ENCODE measurements at regions not wholly inside any gene's neighbourhood (a gene's known extent, or its start where the extent isn't known, plus 50 kb on each side); places are given as distances from the start of the nearest gene placed in this dataset.
"Not testable (repeated sequence)": the region's sequence is repeated elsewhere in the genome, so short reads cannot be mapped to it uniquely, and the experiment has no call there.

DNA sequence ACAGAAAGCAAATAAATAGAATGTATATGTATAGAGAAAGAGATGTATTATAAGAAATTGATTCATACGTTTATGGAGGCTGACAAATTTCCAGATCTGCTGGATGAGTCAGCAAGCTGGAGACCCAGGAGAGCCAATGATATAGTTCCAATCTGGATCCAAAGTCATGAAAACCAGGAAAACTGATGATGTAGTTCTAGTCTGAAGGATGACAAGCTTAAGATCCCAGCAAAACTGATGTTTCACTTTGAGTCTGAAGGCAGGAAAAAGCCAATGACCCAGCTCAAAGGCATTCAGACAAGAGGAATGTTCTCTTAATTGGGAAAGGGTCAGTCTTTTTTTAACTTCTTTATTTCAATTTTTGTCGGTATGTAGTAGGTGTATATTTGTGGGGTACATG is 102.6 kb downstream of the LHFPL1 start:
- DNase-seq (ENCODE audit: low read depth in 2 of 2) = peak; percentile 3 to 10

DNA sequence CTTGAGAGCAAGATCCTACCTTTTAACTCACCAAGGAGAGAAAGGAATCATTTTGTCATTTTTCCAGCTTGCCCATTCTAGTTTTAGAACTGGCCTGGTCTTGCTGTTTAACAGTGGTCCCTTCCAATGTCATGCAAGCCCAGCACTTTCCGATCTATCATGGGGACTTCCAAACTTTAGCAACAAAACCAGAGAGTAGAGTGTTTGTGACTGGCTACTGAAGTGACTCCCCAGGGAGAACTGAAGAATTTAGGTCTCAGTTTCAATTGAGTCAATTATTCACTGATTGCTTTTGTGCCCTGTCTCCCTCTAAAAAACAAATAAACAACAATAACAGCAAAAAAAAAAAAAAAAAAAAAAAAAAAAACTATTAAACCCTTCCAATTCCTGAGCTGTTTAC is 108.3 kb downstream of the LHFPL1 start:
- DNase-seq (ENCODE audit: low read depth in 2 of 2) = no peak

DNA sequence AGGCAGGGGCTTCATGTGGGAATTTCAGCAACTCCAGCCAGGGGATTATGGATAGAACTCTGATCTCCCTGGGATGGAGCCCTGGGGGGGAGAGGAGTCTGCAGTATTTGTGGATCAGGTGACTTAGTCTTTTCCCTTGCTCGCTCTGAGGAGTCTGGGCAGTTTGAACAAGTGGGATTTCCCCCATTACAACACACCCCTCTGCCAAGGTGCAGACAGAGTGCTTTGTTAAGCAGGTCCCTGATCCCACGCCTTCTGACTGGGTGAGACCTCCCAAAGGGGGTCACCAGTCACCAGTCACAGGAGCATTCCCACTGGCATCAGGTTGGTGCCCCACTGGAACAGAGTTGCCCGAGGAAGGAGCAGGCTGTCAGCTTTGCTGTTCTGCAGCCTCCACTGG is 123.9 kb downstream of the LHFPL1 start:
- DNase-seq (ENCODE audit: low read depth in 2 of 2) = no peak

DNA sequence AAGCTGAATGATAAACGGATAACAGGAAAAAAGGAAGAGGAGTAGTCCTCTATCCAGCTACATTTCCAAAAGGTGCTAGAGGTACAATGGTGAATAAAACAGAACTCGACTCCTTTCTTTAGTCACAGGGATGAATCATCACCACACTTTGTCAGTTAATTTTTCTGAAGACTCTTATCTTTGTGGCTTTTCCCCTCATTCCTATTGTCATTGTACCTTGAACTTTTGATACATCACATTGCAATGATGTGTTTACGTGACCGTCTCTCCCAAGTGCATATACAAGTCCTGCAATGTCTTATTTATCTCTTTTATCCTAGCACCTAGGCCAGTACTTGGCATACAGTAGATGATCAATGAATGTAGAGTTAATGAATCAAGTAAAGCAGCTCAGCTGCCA is 134.7 kb downstream of the LHFPL1 start:
- no peak for DNase-seq (ENCODE audit: low read depth in 2 of 2)

DNA sequence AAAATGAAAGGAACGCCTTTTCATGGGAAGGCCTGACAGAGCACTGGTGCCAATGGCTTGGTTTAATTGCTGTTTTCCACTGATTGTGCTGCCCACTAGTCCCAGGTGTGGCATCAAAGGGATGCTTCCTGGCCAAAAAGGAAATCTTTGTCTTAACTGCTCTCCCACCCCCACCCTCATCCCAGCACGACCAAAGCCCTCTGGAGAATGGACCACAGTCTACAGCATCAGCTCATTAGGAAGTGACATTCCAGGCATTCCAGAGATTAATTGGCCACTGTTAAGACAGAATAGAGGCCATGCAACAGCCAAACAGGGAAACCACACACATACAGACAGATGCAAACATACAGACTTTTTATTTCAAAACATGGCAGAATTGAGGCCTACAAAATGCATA is 143.2 kb downstream of the LHFPL1 start:
- no peak for DNase-seq (ENCODE audit: low read depth in 2 of 2)

DNA sequence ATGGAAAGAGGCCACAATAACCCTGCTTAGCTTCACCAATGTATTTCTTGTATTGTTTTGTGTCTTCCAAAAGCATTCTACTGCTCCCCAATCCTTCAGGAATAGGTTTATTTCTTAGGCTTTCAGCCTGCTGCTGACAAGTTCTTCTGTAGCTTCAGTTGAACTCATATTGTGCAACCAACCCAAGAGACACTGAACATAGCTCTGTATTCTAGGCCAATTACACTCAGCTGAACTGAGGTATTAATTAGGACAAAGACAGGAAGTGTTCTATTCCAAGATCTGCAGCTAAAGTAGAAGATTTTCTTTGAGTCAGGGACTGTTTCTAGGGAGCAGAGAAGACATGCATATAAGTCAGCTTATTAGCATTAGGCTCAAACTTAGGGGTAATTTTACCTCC is 151.8 kb downstream of the LHFPL1 start:
- no peak for DNase-seq (ENCODE audit: low read depth in 2 of 2)

DNA sequence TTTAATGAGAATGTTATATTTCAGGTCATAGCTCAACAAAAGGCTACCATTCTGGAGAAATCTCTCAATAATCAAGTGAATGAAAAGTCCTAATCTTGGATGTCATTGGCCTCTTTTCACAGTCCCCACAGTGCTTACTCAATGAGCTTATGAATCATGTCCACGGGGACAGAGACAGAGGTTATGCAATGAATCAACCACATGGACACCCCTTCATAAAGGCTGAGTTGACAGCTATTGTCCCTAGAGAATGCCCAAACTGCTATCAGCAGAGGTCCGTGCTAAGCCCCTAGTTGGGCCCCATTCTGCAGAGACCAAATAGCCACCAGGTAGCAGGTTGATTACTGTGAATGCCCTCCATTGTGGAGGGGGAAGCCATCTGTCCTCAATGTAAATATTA is 158.1 kb downstream of the LHFPL1 start:
- no peak for DNase-seq (ENCODE audit: low read depth in 2 of 2)

DNA sequence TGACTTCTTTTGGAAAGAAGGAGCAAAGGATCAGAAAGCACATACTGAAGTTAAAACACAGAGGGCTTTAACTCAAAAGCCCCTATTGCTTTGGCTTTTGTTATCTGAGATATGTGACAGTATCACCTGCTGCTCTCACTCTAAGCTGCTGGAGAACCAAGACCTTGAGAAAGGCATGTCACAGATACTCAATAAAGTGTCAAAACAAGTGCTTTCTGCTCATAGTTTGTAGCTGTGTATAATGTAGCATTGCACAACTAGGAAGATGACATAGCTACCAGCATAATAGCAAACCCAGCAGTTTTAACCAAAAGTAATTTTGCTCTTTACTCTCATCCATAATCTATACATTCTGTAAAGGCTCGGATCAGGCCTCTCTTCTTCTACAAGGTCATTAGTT is 159.6 kb downstream of the LHFPL1 start:
- DNase-seq (ENCODE audit: low read depth in 2 of 2) = no peak

DNA sequence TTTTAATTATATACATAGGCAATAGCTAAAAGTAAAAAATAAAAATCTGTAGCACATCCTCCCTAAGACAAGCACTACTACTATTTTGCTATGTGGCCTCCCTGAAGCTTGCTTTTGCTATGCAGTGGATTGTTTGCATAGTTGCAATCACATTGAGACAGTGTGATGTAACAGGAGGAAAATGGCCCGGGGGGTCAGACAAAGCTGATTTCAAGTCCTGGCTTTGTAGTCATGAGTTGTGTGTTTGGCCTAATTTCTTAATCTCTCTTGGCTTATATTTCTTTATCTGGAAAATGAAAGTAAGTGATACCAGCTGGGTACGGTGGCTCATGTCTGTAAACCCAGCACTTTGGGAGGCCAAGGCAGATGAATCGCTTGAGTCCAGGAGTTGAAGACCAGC is 166.6 kb downstream of the LHFPL1 start:
- peak in 1 of 2 experiments; percentile 6 for DNase-seq (ENCODE audit: low read depth in 2 of 2)

DNA sequence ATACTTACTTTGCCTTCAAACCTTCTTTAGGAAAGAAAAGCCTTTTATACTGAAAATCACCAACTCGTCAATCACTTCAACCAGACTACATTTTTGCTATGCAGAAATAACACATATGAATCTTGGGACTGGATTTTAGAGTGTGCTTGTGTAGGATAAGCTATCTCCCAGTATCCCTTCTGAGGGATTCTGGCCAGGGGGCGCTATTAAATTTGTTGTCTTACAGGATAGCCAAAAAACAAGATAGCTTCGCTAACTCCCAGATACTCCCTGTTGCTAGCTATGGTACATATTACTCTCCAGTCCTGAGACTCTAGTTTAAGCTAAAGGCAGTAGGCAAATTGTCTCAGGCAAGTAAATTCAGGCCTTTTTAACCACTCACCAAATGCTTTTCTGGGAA is 167.2 kb downstream of the LHFPL1 start:
- no peak for DNase-seq (ENCODE audit: low read depth in 2 of 2)

DNA sequence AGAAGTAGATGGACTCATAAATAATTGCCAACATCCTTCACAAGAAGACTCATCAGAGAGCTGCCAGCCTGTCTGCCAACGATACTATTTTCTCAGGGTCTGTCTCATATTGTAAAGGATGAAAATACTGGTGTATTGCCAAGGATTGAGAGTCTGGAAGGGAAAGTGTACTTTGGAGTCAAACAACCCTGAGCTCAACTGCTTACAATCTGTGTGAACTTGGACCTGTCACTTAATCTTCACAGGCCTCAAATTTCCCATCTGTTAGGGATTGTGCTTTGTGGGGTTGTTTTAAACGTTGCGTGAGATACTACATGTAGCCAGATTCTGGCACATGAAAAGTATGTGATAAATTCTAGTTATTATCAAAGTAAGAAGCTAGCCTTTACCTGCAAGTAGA is 169.1 kb downstream of the LHFPL1 start:
- DNase-seq (ENCODE audit: low read depth in 2 of 2) = no peak

DNA sequence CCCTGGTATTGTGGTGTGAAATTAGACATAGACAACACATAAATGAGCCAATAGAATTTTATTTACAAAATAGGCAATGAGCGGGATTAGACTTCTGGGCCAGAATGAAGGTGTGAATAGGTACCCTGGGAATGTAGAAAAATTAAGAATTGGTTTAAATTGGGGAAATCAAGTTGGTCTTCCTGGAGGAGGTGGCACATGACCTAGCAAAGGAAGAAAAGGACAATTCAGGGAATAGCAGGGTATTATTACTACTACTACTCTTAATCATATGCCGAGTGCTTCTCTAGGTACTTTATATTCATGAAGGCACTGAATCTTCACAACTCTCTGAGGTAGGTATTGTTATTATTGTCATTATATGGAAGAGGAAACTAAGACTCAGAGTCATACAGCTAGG is 202.1 kb downstream of the LHFPL1 start:
- DNase-seq (ENCODE audit: low read depth in 2 of 2) = no peak

DNA sequence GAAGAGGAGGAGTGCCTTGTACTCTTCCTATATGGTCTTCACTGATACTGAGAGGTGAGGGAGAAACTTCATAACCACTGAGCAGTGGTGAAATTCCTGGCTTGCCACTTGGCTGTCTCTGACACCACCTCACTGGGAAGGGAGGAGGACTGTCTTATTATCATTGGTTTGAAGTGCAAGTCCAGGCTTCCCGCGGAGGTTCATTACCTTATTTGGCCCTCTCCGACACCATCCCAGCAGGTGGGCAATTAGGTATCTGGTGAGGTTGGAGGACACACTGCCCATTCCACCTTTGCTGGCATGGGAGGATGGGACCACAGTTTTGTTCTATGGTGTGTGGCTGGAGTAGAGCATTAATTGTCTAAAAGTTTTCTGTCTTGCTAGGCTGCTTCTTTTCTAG is 206.1 kb downstream of the LHFPL1 start:
- DNase-seq (ENCODE audit: low read depth in 2 of 2) = no peak

DNA sequence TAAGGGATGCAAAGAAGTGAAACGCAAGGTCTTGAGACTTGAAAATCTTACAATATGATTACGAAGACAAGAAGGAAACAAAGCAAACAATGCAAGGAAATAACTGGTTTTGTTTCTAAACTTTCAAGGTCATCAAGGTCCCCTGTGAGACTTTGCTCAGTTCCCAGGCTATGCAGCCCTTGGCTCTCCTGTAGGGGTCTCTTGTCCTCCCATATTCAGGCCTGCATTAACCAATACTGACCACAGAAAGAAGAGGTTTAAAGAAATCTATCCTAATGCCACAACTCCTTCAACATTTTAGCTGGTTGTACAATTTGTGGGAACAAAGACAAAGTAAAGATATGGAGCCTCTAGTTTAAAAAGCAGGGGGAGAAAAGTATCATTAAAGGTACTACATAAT is 209.2 kb downstream of the LHFPL1 start:
- DNase-seq (ENCODE audit: low read depth in 2 of 2) = no peak

DNA sequence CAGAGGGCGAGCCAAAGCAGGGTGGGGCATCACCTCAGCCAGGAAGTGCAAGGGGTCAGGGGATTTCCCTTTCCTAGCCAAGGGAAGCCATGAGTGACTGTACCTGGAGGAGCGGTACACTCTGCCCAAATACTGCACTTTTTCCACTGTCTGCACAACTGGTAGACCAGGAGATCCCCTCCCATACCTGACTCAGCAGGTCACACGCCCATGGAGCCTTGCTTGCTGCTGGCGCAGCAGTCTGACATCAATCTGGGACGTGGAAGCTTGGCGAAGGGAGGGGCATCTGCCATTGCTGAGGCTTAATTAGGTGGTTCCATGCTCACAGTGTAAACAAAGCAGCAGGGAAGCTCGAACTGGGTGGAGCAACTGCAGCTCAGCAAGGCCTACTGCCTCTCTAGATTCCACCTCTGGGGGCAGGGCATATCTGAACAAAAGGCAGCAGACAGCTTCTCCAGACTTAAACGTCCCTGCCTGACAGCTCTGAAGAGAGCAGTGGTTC is 217.7 kb downstream of the LHFPL1 start:
- not testable (repeated sequence) for DNase-seq (ENCODE audit: low read depth in 2 of 2)

DNA sequence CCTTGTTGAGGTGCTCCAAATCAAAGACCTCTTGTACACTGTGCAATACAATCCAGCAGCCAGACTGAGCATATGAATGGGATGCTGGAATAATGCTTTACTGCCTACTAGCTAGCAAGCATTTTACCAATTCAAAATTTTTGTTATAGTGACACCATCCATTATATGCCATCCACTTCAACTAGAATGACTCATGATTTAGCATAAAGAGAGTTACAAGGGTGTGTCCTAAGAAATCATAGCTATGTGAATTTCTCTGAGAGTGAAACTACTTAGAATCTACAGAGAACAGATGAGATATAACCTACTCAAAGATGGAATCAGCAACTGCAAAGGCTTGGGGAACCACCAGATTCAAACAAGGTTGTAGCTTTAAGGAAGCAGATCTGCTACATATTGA is 221.9 kb downstream of the LHFPL1 start:
- DNase-seq (ENCODE audit: low read depth in 2 of 2) = no peak

DNA sequence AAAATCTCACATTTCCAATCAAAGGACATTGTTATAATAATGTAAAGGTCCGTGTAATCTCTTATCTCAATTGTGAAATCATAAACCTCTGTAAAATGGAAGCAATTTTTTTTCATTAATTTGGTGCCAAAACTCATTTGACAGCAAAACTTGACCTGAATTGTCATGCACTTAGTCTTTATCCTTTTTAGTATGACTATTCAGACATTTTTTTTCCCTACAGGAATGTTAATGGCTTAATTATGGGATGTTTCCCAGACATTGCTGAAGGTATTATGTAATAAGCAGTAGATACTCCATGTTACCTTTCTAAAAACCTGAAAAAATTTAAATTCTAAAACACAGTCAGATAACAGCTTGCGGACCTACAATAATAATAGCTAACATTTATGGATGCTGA is 228.9 kb downstream of the LHFPL1 start:
- DNase-seq (ENCODE audit: low read depth in 2 of 2) = no peak

DNA sequence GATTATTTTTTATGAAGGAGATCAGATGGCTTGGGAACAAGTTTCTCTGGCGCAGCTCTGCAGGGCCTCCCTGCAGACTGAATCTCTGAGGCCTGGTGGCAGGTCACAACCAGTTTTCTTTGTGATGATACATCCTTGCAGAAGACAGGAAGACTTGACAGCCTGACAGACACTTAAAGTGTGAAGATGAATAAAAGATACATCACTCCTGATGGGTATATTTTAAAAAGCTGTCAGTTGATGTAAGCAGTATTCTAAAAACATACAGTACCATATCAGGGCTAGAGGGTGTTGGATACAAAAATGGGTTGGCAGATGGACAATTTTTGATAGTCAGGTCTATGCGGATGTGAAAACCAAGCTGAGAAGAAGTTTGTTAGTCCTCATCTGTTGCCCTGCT is 239.5 kb downstream of the LHFPL1 start:
- DNase-seq (ENCODE audit: low read depth in 2 of 2) = no peak

DNA sequence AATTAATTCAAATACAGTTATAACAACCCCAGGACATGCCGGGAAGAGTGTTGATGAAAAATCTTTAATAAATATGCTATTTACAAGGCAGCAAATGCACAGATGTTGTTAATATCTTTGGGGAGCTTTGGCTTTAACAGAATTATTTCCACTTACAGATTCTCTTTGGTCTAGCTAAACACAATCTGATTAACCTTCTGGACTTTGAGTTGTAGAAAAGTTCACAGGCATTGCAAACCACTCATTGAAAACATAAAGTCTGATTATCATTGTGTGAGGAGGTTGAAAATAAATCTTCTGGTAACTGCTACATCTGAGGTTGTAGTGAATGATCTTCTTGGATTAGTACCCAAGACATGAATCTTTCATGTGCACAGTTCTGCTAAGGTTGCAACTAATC is 255.6 kb downstream of the LHFPL1 start:
- no peak for DNase-seq (ENCODE audit: low read depth in 2 of 2)

DNA sequence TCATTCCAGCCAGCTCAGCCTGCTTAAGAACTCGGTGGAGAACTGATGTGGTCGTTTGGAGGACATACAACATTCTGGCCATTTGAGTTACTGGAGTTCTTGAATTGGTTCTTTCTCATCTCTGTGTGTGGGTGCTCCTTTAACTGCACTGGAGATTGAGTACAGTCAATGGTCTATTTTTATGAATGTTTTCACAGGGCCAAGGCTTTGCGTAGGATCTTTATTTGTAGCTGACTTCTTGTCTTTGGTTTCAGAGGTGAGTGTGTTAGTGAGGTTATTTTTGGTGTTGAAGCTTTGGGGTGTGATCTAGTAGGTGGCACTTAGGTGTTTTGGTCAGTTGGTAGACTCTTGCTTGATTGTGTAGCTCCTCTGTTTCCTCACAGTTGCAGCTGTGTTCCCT is 288.4 kb downstream of the LHFPL1 start:
- no peak for DNase-seq (ENCODE audit: low read depth in 2 of 2)

DNA sequence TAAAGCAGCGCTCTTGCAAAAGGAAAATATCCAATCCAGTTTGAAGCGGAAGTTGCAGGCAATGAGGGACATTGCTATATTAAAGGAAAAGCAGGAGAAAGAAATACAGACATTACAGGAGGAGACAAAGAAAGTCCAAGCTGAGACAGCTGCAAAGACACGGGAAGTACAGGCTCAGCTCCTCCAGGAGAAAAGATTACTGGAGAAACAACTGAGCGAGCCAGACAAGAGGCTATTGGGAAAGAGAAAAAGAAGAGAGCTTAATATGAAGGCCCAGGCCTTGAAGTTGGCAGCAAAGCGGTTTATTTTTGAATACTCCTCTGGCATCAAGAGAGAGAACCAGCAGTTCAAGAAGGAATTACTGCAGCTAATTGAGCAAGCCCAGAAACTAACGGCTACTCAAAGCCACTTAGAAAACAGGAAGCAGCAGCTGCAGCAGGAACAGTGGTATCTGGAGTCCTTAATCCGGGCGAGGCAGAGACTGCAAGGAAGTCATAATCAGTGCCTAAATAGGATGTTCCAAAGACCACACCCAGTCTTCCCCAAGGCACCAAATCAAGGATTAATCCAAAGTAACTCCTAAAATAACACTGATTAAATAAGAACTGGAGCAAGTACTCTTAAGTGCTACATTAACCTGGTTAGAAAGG is 298.0 kb downstream of the LHFPL1 start:
- DNase-seq (ENCODE audit: low read depth in 2 of 2) = not testable (repeated sequence)

DNA sequence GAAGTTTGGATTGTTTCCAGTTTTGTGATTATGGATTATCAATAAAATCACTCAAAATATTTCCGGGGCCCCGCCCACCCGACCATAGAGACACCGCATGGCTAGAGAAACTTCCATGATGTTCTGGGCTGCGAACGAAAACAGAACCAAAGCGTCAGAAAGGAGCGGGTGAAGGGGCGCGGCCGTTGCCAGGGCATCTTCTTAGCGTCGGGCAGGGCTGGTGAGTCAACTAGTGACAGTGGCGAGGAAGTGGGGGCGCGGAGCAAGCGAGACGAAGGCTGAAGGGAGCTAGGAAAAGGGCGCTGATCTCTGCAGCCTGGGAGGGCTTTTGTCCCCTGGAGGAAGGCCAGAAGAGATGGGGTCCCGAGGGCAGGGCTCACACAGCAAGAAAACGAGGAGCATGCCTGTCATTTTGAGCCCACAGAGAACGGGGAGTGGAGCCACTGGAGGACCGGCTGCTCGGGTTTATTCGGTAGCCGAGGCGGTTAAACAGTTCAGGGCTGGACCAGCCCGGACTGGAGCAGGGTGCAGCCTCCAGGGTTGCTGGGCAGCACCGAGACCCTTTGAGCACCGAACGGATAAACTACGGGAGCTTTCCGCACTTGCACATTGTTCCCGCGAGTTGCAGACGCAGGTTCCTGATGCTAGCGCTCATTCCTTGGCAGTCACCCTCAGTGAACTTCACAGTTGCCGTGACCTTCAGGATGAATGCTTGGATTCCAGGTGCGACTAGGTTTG is 298.1 kb upstream of the TRPC5 start:
- no peak for DNase-seq (ENCODE audit: low read depth in 2 of 2)

DNA sequence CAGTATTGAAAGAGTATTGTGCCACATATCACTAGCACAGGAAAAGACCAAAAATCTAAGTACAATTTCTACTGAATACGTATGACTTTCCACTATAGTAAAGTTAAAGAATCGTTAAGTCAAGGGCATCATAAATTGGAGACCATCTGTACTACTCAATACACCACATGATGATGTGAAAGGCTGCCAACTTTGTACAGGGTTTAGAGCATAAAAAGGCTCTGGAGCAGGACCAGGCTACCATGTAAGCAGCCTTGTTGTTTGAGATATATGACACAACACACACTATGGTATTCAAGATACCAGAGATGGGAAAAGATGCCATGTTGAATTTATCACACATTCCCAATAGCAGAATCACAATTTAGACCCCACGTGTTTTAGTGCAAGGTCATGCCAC is 294.9 kb upstream of the TRPC5 start:
- no peak for DNase-seq (ENCODE audit: low read depth in 2 of 2)

DNA sequence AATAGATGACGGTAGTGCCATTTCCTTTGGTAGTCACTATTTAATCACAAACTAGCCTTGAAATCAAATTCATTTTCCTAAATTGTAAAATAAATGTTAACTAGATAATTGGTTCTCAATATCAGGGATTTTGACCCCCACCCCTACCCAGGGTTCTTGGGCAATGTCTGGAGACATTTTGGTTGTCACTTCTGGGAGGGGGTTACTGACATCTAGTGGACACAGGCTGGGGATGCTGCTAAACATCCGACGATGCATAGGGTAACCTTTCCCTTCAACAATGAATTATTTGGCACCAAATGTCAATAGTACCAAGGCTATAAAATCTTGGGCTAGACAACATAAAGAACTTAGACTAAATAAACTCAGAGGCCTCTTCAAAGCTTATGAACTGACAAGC is 285.8 kb upstream of the TRPC5 start:
- DNase-seq (ENCODE audit: low read depth in 2 of 2) = no peak
